Heart right ventricle (tissue), 16 donors: ENCODE measurements at regions not wholly inside any gene's neighbourhood (a gene's known extent, or its start where the extent isn't known, plus 50 kb on each side); places are given as distances from the start of the nearest gene placed in this dataset.
A peak's percentile ranks its signal among the peaks of the same experiment; 100 is the strongest.
"Not testable (repeated sequence)": the region's sequence is repeated elsewhere in the genome, so short reads cannot be mapped to it uniquely, and the experiment has no call there.

Experiments
- ATAC-seq, 8 donors: fragments of 200-7000 bp; cut with Tn5 transposase; one replicate each; pipeline ENCODE4 v1.9.1; 2020; ENCODE audit warnings: mild to moderate bottlenecking in 8 of 8, moderate library complexity in 8 of 8, moderate number of reproducible peaks in 1 of 8
- DNase-seq, 2 donors: peaks; one replicate each; pipeline ENCODE4 v3.0.0-alpha.2; 2020
- H3K27ac ChIP-seq, 10 donors: fragments of 200-600 bp; sonication (generic) in 2 of 10; one replicate each; pipeline versions ENCODE4 v1.5.0 to v1.8.0; 2020 to 2022; ENCODE audit warnings: mild to moderate bottlenecking in 3 of 10
- H3K27me3 ChIP-seq, 7 donors: fragments of 200-600 bp; one replicate each; pipeline ENCODE4 v1.8.0; 2021 to 2022; ENCODE audit warnings: mild to moderate bottlenecking in 2 of 7
- H3K36me3 ChIP-seq, 9 donors: fragments of 200-600 bp; sonication (generic) in 1 of 9; one replicate each; pipeline versions ENCODE4 v1.5.0 to v1.8.0; 2020 to 2022; ENCODE audit warnings: mild to moderate bottlenecking in 2 of 9
- H3K4me1 ChIP-seq, 9 donors: fragments of 200-600 bp; sonication (generic) in 1 of 9; one replicate each; pipeline versions ENCODE4 v1.5.0 to v1.8.0; 2020 to 2022; ENCODE audit warnings: mild to moderate bottlenecking in 4 of 9
- H3K4me3 ChIP-seq, 10 donors: fragments of 200-600 bp; sonication (generic) in 2 of 10; one replicate each; pipeline versions ENCODE4 v1.5.0 to v1.8.0; 2020 to 2022; ENCODE audit warnings: mild to moderate bottlenecking in 7 of 10, moderate library complexity in 2 of 10
- H3K9me3 ChIP-seq, 11 donors: fragments of 200-600 bp in 10 of 11; sonication (generic) in 2 of 11; one replicate each; pipeline versions ENCODE4 v1.5.0 to v1.8.0; 2013 to 2022; ENCODE audit warnings: mild to moderate bottlenecking in 2 of 11, control low read depth in 1 of 11, moderate library complexity in 1 of 11
- WGBS, 2 donors: extraction: QIAGEN DNeasy Blood & Tissue Kit; methylation state at CpG; one replicate each; pipeline ENCODE4 v1.1.7; 2013; ENCODE audit warnings: inconsistent platforms in 1 of 2; 5-methylcytosine and 5-hydroxymethylcytosine counted together
- intact Hi-C, 10 donors: fragments of 100-400 bp; cut with DNase I; formaldehyde crosslinking; loops; one replicate each; pipeline versions ENCODE4 v1.11.1 to v1.14.2; 2022
- TF ChIP-seq, protein P1 (sequence below), 9 donors: fragments of 200-600 bp; sonication (generic) in 2 of 9; IDR thresholded peaks; one replicate each; pipeline versions ENCODE4 v1.5.0 to v1.8.0; 2021 to 2022; ENCODE audit warnings: antibody characterized with exemption in 9 of 9, mild to moderate bottlenecking in 5 of 9, moderate library complexity in 1 of 9
- donor health status: Arrhythmogenic right ventricular cardiomyopathy.
- donor health status: ischemic (EF 13 %, LVEDD 7.1; RV severe dilation, severe dysfunction).
- donor health status: healthy with polysubstance abuse.
- donor health status: DM: no; HTN: yes; CAD: no.
- donor health status: DM: no; HTN: no; CAD: no.
- donor health status: ischemic (EF 25% LVEDD 6.9; RV normal size, moderate dysfunction).
- donor health status: ischemic (EF 25% LVEDD 5.7; RV mildly dilated, moderate dysfunction).
- donor health status: healthy.
- donor health status: DM: yes; HTN: yes; CAD: no.
- donor health status: Ischemic cardiomyopathy.
- donor health status: ischemic (EF 35%, LVEDD 5.7; RV mildly dilated, moderate dysfunction).
- donor health status: nonischemic (EF 11% LVEDD 7.7; RV severe dilation, severe dysfunction).
- donor health status: DM: yes; HTN: yes; CAD: no.
- donor health status: PGD.
- donor health status: ischemic (EF 29% LVEDD 5.4; RV normal size, mild dysfunction).
- donor health status: nonischemic (EF 23%, LVEDD 6.1; RV moderate dilation, normal function).

DNA sequence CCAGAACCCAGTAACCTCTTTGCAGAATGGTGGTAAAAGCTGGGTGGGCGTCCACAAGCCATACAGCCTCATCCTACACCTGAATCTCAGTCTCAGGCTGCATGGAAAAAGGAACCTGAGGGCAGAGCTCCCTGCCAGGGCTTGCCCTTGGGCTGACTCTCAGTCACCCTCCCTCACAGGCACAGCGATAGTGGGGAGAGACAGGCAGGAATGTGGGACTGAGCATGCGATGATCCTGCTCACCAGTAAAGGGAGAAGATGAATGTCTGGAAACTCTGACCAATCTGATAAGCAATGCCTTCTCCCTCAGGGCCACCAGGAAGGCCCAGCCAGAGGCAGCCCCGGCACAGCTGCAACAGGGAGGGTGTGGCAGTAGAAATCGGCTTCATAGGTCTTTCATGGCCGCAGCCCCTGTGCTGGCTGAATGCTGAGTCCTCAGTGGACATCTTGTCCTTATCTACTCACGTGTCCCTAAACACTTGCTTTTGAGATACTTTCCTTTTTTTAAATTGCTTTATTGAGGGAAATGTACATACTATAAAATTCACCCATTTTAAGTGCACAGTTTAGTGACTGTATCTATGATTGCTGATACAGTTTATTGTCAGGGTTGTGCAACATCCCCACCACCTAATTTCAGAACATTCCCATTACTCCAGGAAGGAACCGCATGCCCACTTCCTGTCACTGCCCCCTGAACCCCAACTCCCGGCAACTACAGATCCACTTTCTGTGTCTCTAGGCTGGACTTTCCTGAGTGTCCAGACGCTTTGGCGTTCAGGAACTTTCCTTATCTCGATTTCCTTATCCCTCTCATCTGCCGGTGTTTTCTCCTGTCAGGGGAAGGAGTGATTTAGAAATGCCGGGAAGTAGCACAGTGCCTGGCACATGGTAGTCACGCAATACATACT lies 258.1 kb downstream of the PCNX1 start:
- WGBS, 2 donors: 40 to 46% methylated on average over 15 of the region's 15 CpGs
- TF ChIP-seq, protein P1, sequence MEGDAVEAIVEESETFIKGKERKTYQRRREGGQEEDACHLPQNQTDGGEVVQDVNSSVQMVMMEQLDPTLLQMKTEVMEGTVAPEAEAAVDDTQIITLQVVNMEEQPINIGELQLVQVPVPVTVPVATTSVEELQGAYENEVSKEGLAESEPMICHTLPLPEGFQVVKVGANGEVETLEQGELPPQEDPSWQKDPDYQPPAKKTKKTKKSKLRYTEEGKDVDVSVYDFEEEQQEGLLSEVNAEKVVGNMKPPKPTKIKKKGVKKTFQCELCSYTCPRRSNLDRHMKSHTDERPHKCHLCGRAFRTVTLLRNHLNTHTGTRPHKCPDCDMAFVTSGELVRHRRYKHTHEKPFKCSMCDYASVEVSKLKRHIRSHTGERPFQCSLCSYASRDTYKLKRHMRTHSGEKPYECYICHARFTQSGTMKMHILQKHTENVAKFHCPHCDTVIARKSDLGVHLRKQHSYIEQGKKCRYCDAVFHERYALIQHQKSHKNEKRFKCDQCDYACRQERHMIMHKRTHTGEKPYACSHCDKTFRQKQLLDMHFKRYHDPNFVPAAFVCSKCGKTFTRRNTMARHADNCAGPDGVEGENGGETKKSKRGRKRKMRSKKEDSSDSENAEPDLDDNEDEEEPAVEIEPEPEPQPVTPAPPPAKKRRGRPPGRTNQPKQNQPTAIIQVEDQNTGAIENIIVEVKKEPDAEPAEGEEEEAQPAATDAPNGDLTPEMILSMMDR (IDR thresholded peaks at IDR 0.05): no peak
- H3K9me3 ChIP-seq: peaks cover 0 to 8% (median 3%) of the 10 kb centered on the region in 11 donors
- H3K27ac ChIP-seq: no peak overlapping the region
- no peaks in the 10 kb centered on the region for H3K36me3 ChIP-seq
- peak in 1 of 8 donors; percentile 24 for ATAC-seq
- peaks cover 0 to 9% (median 0%) of the 10 kb centered on the region in 9 donors for H3K4me1 ChIP-seq
- H3K4me3 ChIP-seq: no peak overlapping the region
- DNase-seq: no peak
- peaks cover 0 to 5% (median 0%) of the 10 kb centered on the region in 7 donors for H3K27me3 ChIP-seq
- intact Hi-C loops: no loop called here

DNA sequence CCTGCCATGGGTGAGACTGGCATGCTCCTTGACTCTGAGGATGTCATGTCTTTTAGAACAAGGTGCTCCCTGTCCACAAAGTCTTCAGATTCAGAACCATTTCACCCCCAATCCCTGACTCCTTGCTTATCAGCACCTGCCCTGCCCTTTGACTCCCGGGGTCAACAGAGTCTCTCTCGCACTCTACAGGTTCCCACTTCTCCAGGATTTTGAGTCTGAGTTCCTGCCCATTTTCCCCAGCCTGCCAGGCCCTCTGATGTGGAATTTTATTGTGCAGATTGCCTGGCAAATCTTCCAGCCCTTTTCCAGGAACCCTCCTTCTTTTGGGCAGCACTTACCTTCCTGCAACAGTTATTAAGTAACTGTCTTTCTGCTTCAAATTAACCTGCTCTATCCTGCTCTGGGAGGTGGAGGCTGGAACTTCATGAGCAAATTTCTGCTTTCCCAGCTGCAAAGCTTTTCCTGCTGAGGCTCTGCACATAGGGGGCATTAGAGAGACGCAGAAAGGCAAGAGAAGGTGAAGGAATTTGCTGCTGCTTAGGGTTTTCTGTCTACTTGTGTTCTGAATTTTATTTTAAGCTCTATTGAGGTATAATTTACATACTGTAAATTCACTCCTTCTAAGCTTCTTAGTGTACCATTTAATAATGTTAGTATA lies 259.1 kb downstream of the PCNX1 start:
- DNase-seq (no peak), ATAC-seq (peak in 2 of 8 donors; percentile 57 to 61)
- intact Hi-C loops: no loop called here
- 44 to 55% methylated on average over 3 of the region's 3 CpGs for WGBS, 2 donors
- H3K27me3 ChIP-seq: peaks cover 0 to 7% (median 0%) of the 10 kb centered on the region in 7 donors
- H3K4me1 ChIP-seq: peaks cover 0 to 9% (median 0%) of the 10 kb centered on the region in 9 donors
- H3K36me3 ChIP-seq: no peaks in the 10 kb centered on the region
- H3K4me3 ChIP-seq: no peak overlapping the region
- peaks cover 0 to under 1% (median 0%) of the 10 kb centered on the region in 11 donors for H3K9me3 ChIP-seq
- TF ChIP-seq, protein P1 (IDR thresholded peaks at IDR 0.05): peak in 7 of 9 donors; percentile 12 to 64 (median 41)
- H3K27ac ChIP-seq: no peak overlapping the region

DNA sequence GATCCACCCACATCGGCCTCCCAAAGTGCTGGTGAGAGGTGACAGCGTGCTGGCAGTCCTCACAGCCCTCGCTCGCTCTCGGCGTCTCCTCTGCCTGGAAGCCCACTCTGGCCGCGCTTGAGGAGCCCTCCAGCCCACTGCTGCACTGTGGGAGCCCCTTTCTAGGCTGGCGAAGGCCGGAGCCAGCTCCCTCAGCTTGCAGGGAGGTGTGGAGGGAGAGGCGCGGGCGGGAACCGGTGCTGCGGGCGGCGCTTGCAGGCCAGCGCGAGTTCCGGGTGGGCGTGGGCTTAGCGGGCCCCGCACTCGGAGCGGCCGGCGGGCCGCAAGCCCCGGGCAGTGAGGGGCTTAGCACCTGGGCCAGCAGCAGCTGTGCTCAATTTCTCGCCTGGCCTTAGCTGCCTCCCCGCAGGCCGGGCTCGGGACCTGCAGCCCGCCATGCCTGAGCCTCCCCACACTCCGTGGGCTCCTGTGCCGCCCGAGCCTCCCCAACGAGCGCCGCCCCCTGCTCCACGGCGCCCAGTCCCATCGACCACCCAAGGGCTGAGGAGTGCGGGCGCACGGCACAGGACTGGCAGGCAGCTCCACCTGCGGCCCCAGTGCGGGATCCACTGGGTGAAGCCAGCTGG lies 260.2 kb downstream of the PCNX1 start:
- H3K27ac ChIP-seq, H3K4me1 ChIP-seq, H3K9me3 ChIP-seq, H3K4me3 ChIP-seq, DNase-seq, ATAC-seq, intact Hi-C loops, H3K36me3 ChIP-seq: not testable (repeated sequence)
- WGBS, 2 donors: 90 to 97% methylated on average over 36 to 48 of the region's 48 CpGs
- peaks cover 0 to 17% (median 0%) of the 10 kb centered on the region in 7 donors for H3K27me3 ChIP-seq

DNA sequence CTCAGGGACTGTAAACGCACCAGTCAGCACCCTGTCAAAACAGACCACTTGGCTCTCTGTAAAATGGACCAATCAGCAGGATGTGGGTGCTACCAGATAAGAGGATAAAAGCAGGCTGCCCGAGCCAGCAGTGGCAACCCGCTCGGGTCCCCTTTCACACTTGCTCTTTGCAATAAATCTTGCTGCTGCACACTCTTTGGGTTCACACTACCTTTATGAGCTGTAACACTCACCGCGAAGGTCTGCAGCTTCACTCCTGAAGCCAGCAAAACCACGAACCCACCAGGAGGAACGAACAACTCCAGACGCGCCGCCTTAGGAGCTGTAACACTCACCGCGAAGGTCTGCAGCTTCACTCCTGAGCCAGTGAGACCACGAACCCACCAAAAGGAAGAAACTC lies 260.9 kb downstream of the PCNX1 start:
- ATAC-seq, H3K4me1 ChIP-seq, H3K36me3 ChIP-seq, intact Hi-C loops, DNase-seq, H3K27ac ChIP-seq, H3K9me3 ChIP-seq: not testable (repeated sequence)
- 72 to 79% methylated on average over 14 of the region's 14 CpGs for WGBS, 2 donors
- H3K27me3 ChIP-seq: peaks cover 0 to 17% (median 0%) of the 10 kb centered on the region in 7 donors
- H3K4me3 ChIP-seq: peak overlapping the region in 1 of 10 donors; percentile 18
